Natural killer cell (primary cell): ENCODE measurements at regions not wholly inside any gene's neighbourhood (a gene's known extent, or its start where the extent isn't known, plus 50 kb on each side); places are given as distances from the start of the nearest gene placed in this dataset.

ENCODE experiments used
- ATAC-seq, 3 donors: fragments of 150-1000 bp in 2 of 3; fragments of 200-7000 bp in 1 of 3; cut with Tn5 transposase; 1 replicate in 1 of 3; 2 replicates in 2 of 3; pipeline ENCODE4 v1.10.0; 2021; ENCODE audit warnings: mild to moderate bottlenecking in 2 of 3, moderate library complexity in 2 of 3
- DNase-seq, 2 donors: peaks; one replicate each; pipeline versions ENCODE4 v3.0.0 to v3.0.0-alpha.2; 2013 to 2021; ENCODE audit warnings: mixed read lengths in 1 of 2
- H3K27ac ChIP-seq: one replicate; pipeline ENCODE4 v1.5.1; 2013; ENCODE audit warnings: mild to moderate bottlenecking, low read length
- H3K27me3 ChIP-seq: one replicate; pipeline ENCODE4 v1.6.1; 2013; ENCODE audit warnings: low read length; ENCODE audit not compliant: control insufficient read depth, insufficient read depth
- H3K36me3 ChIP-seq: one replicate; pipeline ENCODE4 v1.6.1; 2013; ENCODE audit warnings: low read length; ENCODE audit not compliant: control insufficient read depth, insufficient read depth
- H3K4me1 ChIP-seq: one replicate; pipeline ENCODE4 v1.6.1; 2013; ENCODE audit warnings: low read length; ENCODE audit not compliant: control insufficient read depth, insufficient read depth
- H3K4me3 ChIP-seq: one replicate; pipeline ENCODE4 v1.5.1; 2013; ENCODE audit warnings: low read length
- H3K9me3 ChIP-seq: one replicate; pipeline ENCODE4 v1.6.1; 2013; ENCODE audit warnings: low read length; ENCODE audit not compliant: control insufficient read depth, insufficient read depth
- H3K27ac Mint-ChIP-seq, 2 donors: one replicate each; pipeline ENCODE4 v1.8.0; 2022; ENCODE audit warnings: mild to moderate bottlenecking in 2 of 2, mixed read lengths in 2 of 2, moderate library complexity in 1 of 2
- H3K27me3 Mint-ChIP-seq, 2 donors: one replicate each; pipeline ENCODE4 v1.8.0; 2022; ENCODE audit warnings: low read depth in 2 of 2, mixed read lengths in 2 of 2
- H3K36me3 Mint-ChIP-seq: one replicate; pipeline ENCODE4 v1.8.0; 2022; ENCODE audit warnings: mixed read lengths
- H3K4me1 Mint-ChIP-seq, 2 donors: one replicate each; pipeline ENCODE4 v1.8.0; 2022; ENCODE audit warnings: mixed read lengths in 2 of 2
- H3K4me3 Mint-ChIP-seq: one replicate; pipeline ENCODE4 v1.8.0; 2022; ENCODE audit warnings: mild to moderate bottlenecking, moderate library complexity, mixed read lengths
- H3K9me3 Mint-ChIP-seq, 2 donors: one replicate each; pipeline ENCODE4 v1.8.0; 2022; ENCODE audit warnings: mixed read lengths in 2 of 2
- WGBS: methylation state at CpG from one replicate; pipeline ENCODE4 v1.1.7; 2013; ENCODE audit warnings: missing lambda C conversion rate; ENCODE audit not compliant: insufficient coverage; 5-methylcytosine and 5-hydroxymethylcytosine counted together
- intact Hi-C: fragments of 100-400 bp; cut with micrococcal nuclease; formaldehyde crosslinking; loops from one replicate; pipeline ENCODE4 v1.14.2; 2022
- TF ChIP-seq, protein P1 (sequence below): fragments of 200-600 bp; IDR thresholded peaks from one replicate; pipeline ENCODE4 v1.8.0; 2022; ENCODE audit warnings: antibody characterized with exemption

- ATAC-seq (no peak), DNase-seq (no peak)
- intact Hi-C loops, result no loop called here
- Histone ChIP-seq H3K27ac (no peak overlapping the region), H3K36me3 (no peaks in the 10 kb centered on the region), H3K4me3 (no peak overlapping the region), H3K27me3 (no peaks in the 10 kb centered on the region), H3K9me3 (no peaks in the 10 kb centered on the region), H3K4me1 (no peaks in the 10 kb centered on the region)
- Mint-ChIP-seq H3K27me3 (peaks cover 5 to 7% of the 10 kb centered on the region in 2 donors), H3K9me3 (peaks cover 0 to 2% of the 10 kb centered on the region in 2 donors), H3K27ac (no peak overlapping the region), H3K36me3 (no peaks in the 10 kb centered on the region), H3K4me3 (no peak overlapping the region), H3K4me1 (no peaks in the 10 kb centered on the region)
- TF ChIP-seq, protein P1, sequence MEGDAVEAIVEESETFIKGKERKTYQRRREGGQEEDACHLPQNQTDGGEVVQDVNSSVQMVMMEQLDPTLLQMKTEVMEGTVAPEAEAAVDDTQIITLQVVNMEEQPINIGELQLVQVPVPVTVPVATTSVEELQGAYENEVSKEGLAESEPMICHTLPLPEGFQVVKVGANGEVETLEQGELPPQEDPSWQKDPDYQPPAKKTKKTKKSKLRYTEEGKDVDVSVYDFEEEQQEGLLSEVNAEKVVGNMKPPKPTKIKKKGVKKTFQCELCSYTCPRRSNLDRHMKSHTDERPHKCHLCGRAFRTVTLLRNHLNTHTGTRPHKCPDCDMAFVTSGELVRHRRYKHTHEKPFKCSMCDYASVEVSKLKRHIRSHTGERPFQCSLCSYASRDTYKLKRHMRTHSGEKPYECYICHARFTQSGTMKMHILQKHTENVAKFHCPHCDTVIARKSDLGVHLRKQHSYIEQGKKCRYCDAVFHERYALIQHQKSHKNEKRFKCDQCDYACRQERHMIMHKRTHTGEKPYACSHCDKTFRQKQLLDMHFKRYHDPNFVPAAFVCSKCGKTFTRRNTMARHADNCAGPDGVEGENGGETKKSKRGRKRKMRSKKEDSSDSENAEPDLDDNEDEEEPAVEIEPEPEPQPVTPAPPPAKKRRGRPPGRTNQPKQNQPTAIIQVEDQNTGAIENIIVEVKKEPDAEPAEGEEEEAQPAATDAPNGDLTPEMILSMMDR, result no peak
- WGBS, result 100% methylated on average over 1 of the region's 1 CpG
Observed at GRCh38 chr1:57512386-57512785, 88.5 kb upstream of the DAB1 start.

GRCh38 chr1:57506941-57507340 lies 83.1 kb upstream of the DAB1 start:
- no peaks in the 10 kb centered on the region for H3K9me3 ChIP-seq
- H3K4me1 ChIP-seq, result no peaks in the 10 kb centered on the region
- intact Hi-C loops, result no loop called here
- 81% methylated on average over 5 of the region's 5 CpGs for WGBS
- peaks cover 2 to 5% of the 10 kb centered on the region in 2 donors for H3K9me3 Mint-ChIP-seq
- no peak overlapping the region for H3K4me3 ChIP-seq
- TF ChIP-seq, protein P1, result no peak
- no peaks in the 10 kb centered on the region for H3K27me3 ChIP-seq
- DNase-seq (no peak), ATAC-seq (no peak)
- no peak overlapping the region for H3K4me3 Mint-ChIP-seq
- H3K36me3 ChIP-seq, result no peaks in the 10 kb centered on the region
- no peak overlapping the region for H3K27ac Mint-ChIP-seq
- H3K36me3 Mint-ChIP-seq, result no peaks in the 10 kb centered on the region
- H3K27ac ChIP-seq, result no peak overlapping the region
- peaks cover 0 to 3% of the 10 kb centered on the region in 2 donors for H3K27me3 Mint-ChIP-seq
- no peaks in the 10 kb centered on the region for H3K4me1 Mint-ChIP-seq

GRCh38 chr1:57503337-57503736 lies 79.5 kb upstream of the DAB1 start:
- TF ChIP-seq, protein P1, result no peak
- Mint-ChIP-seq H3K36me3 (no peaks in the 10 kb centered on the region), H3K27me3 (peaks cover 0 to 3% of the 10 kb centered on the region in 2 donors), H3K9me3 (peaks cover 2 to 5% of the 10 kb centered on the region in 2 donors), H3K4me3 (no peak overlapping the region), H3K27ac (no peak overlapping the region), H3K4me1 (no peaks in the 10 kb centered on the region)
- H3K4me1 ChIP-seq, result no peaks in the 10 kb centered on the region
- no peaks in the 10 kb centered on the region for H3K9me3 ChIP-seq
- H3K4me3 ChIP-seq, result no peak overlapping the region
- H3K27me3 ChIP-seq, result no peaks in the 10 kb centered on the region
- 89% methylated on average over 1 of the region's 1 CpG for WGBS
- no peaks in the 10 kb centered on the region for H3K36me3 ChIP-seq
- no peak for DNase-seq
- intact Hi-C loops, result no loop called here
- ATAC-seq, result no peak
- H3K27ac ChIP-seq, result no peak overlapping the region

- Histone ChIP-seq H3K27me3 (no peaks in the 10 kb centered on the region), H3K27ac (no peak overlapping the region), H3K9me3 (no peaks in the 10 kb centered on the region), H3K36me3 (no peaks in the 10 kb centered on the region), H3K4me1 (no peaks in the 10 kb centered on the region), H3K4me3 (no peak overlapping the region)
- TF ChIP-seq, protein P1, result no peak
- H3K4me3 Mint-ChIP-seq, result no peak overlapping the region
- no peak overlapping the region for H3K27ac Mint-ChIP-seq
- DNase-seq (no peak), ATAC-seq (no peak)
- WGBS, result 71% methylated on average over 5 of the region's 6 CpGs
- H3K4me1 Mint-ChIP-seq, result no peaks in the 10 kb centered on the region
- intact Hi-C loops, result no loop called here
- H3K9me3 Mint-ChIP-seq, result peaks cover 4 to 6% of the 10 kb centered on the region in 2 donors
- no peaks in the 10 kb centered on the region for H3K36me3 Mint-ChIP-seq
- peaks cover 0 to 3% of the 10 kb centered on the region in 2 donors for H3K27me3 Mint-ChIP-seq
Observed at GRCh38 chr1:57500136-57500830, 76.4 kb upstream of the DAB1 start.
